Astrocyte of the spinal cord (primary cell): ENCODE measurements at regions not wholly inside any gene's neighbourhood (a gene's known extent, or its start where the extent isn't known, plus 50 kb on each side); places are given as distances from the start of the nearest gene placed in this dataset.
A peak's percentile ranks its signal among the peaks of the same experiment; 100 is the strongest.

Experiments
- DNase-seq: peaks from one replicate; pipeline ENCODE4 v3.0.0; 2011; ENCODE audit warnings: low read depth, low spot score
- H3K4me3 ChIP-seq: 2 replicates; pipeline ENCODE4 v1.5.1; 2011; ENCODE audit warnings: low read depth, mild to moderate bottlenecking, low read length, moderate library complexity
- CTCF ChIP-seq: IDR thresholded peaks from 2 replicates; pipeline ENCODE4 v1.5.1; 2012; ENCODE audit warnings: low read depth, mild to moderate bottlenecking, low read length, inconsistent platforms
- in situ Hi-C: cut with HindIII; loops from 2 replicates; pipeline ENCODE4 v1.10.0; 2017; ENCODE audit warnings: low sequenced_read_pairs

DNA sequence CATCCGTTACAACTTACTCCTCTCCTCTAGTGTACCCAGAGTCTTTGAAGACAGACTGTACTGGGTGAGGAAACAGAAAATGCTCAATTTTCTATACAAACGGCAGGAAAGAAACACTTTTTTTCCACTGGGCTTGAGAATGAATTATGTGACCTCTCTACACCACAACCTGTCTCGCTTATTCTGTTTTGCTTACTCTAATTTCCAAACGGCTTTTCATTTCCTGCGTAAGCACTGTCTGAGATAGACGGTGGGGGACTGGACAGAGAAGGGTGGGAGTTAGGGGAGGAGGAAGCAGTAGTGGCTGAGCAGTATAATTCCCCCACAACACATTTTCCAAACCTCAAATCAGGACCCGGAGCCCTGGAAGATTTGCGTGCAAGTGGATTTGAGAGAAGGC is 191.4 kb upstream of the SDK2 start:
- in situ Hi-C loops: no loop called here
- DNase-seq: no peak
- TF ChIP-seq CTCF: no peak
- no peak overlapping the region for H3K4me3 ChIP-seq

- no peak for DNase-seq
- in situ Hi-C loops: no loop called here
Observed at GRCh38 chr17:73838815-73839214, 194.6 kb upstream of the SDK2 start.

DNA sequence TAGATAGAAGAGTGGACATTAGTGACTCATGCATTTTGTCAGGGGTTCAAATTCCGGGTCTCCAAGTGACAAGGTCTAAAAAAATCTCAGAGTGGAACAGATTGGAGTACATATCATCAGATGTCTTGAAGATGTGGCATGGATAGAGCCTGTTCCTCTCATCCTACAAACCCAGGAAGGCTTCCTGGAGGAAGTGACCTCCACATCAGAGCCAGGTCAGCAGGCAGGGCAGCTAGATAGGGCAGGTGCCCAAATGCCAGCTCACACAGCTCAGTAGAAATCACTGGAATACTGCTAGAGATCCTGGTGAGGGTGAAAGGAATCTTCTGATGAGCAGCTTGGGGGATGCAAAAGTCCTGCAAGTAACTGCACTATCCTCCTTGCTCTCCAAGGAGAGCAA is 196.6 kb upstream of the SDK2 start:
- TF ChIP-seq CTCF: no peak
- in situ Hi-C loops: no loop called here
- no peak overlapping the region for H3K4me3 ChIP-seq
- DNase-seq: no peak

More at GRCh38 chr17:73838815-73839214, 194.6 kb upstream of the SDK2 start:
- no peak for TF ChIP-seq CTCF
- no peak overlapping the region for H3K4me3 ChIP-seq

DNA sequence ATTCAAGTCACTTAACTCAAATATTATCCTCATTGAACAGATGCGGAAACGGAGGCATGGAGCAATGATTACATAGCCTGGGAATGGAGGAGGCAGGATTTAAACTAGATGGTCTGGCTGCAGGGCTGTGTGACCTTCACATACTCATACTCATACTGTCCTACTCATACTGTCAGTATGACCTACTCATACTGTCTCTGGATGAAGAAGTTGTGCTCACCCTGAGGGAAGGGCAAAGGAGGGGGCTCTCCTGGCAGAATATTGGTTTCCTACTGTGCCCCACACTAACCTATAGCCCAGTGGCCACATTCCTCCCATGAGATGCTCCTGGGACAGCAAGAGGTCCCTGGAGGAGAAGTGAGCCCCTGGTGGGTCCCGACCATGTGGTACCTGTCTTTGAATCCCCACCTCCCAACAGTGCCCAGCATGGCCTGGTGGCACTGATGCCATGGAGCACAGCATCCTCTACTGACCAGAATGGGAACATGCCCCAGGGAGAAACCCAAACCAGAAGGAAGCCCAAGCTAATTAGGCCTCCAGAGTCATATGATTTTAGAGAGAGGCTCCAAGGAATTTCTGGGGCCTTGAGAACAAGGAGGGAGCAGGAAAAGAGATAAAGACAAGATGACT is 197.3 kb upstream of the SDK2 start:
- no peak overlapping the region for H3K4me3 ChIP-seq
- in situ Hi-C loops: no loop called here
- DNase-seq: no peak
- TF ChIP-seq CTCF: peak; percentile 39

- H3K4me3 ChIP-seq: no peak overlapping the region
- TF ChIP-seq CTCF: no peak
- in situ Hi-C loops: no loop called here
- no peak for DNase-seq
Observed at GRCh38 chr17:73847952-73848351, 203.7 kb upstream of the SDK2 start.

GRCh38 chr17:73850426-73850825 is 206.2 kb upstream of the SDK2 start:
- no peak for TF ChIP-seq CTCF
- in situ Hi-C loops: no loop called here
- no peak overlapping the region for H3K4me3 ChIP-seq
- no peak for DNase-seq
